HG03575 (cell line): ENCODE measurements at regions not wholly inside any gene's neighbourhood (a gene's known extent, or its start where the extent isn't known, plus 50 kb on each side); places are given as distances from the start of the nearest gene placed in this dataset.
A peak's percentile ranks its signal among the peaks of the same experiment; 100 is the strongest.
"Not testable (repeated sequence)": the region's sequence is repeated elsewhere in the genome, so short reads cannot be mapped to it uniquely, and the experiment has no call there.

Experiments used
- ATAC-seq: cut with Tn5 transposase; IDR thresholded peaks from one replicate; pipeline ENCODE4 v1.9.1; 2021; ENCODE audit not compliant: unreplicated experiment, insufficient number of reproducible peaks, low FRiP score; ENCODE audit errors: extremely low read depth

DNA sequence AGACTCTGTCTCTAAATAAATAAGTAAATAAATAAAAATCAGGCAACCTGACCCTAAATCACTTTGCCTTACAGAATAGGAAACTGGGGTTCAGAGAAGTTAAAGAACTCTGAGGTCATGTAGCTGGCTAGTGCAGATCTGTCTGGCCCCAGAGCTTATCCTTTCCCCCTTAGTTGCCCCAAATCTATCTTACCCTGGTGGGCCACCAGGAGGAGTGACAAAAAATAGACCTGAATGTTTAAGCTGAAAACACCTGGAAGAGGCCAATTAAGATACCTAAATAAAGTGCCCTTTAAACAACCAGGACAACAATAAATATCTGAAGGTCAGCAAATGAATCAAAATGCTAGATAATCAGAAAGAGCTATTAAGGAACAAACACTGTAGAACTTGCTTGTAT is 59.7 kb downstream of the TEX35 start:
- no peak for ATAC-seq

GRCh38 chr1:178573330-178573729 is 60.4 kb downstream of the TEX35 start:
- peak; percentile 55 for ATAC-seq

- ATAC-seq, result no peak
Measured at GRCh38 chr1:178574345-178574744, 61.4 kb downstream of the TEX35 start.

- no peak for ATAC-seq
Measured at GRCh38 chr1:178575611-178576361, 62.9 kb downstream of the TEX35 start.

- no peak for ATAC-seq
Measured at GRCh38 chr1:178576841-178577240, 63.9 kb downstream of the TEX35 start.

DNA sequence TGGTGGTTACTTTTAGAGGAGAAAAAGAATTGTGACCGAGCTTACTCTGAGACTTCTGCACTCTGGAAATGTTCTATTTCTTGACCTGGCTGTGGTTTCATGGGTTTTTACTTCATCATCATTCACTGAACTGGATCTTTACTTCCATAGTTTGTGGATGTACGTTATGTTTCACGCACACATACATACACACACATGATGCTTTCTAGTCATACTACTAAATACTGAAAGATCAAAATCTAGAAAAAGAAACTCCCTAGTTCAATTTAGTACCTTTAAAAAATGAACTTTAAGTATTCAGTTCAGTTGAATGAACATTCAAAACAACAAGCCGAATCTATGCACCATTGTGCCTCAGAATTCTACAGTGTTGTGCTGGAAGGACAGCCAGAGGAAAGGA is 65.0 kb downstream of the TEX35 start:
- no peak for ATAC-seq

DNA sequence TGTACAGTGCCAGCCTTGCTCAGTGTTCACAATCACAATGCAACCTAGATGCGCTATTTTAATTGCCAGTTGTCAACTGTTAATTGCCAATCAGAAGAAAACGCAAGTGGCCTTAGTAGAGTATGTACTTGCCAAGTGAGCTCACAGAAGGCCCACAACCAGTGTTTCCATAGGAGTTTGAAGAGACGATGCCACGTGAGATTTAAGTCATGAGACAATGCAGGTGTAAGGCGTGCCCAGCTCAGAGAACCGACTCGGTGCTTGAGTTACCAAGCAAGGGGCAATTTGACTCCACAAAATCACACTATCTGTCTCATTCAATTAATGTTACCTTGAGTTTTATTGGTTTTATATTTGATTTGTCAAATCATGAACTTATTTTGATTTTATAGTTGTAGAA is 65.6 kb downstream of the TEX35 start:
- ATAC-seq, result no peak

DNA sequence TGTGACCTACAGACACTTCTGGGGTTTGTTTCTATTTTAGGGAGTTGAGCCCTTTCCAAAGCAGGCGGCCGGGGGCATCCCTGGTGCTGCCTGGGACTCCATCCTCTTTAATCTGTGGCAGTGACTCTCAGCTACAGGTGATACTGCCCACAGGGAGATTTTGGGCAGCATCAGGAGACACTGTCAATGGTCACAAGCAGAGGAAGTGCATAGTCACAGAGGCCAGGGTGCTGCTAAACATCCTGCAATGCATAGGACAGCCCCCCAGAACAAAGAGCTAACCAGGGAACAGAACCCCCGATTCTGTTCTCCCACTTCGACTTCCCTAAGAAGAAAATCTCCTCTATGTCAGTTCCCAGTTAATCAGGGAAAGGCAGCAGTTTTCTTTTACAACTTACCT is 66.2 kb downstream of the TEX35 start:
- ATAC-seq, result no peak

DNA sequence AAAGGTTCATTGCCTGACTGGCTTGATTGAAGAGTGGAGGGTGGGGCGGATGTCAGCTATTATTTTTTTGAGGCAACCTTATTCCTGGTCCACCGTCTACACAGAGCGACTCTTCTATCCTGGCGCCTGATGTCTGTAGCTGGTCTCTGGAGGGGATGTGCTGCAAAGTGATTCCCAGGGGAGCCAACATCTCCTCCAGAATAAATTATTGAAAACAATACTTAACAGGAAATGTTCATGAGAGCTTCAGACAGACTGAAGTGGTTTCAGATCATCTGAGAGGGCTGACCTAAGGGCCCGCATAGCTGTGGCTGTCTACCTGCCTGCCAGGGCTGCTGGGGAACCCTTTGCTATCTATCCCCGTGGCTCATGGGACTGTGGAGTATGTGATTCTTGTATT is 66.7 kb downstream of the TEX35 start:
- ATAC-seq, result no peak

DNA sequence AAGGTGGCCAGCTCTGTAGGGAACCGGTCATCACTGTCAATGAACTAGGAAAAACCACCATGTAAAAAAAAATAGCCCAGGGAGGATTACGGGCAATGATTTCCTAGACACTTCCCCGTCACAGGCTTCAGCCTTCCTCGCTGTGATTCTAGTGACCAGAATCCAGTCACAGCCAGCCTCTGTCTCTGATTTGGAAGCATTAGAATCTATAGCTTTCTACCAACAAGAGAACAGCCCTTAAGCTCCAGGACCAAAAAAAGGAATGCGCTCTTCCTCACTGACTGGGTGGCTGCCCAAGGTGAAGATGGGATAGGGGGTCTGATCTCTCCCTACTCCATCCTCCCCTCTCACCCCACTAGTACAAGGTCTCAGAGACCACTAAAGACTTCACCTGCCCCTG is 67.2 kb downstream of the TEX35 start:
- ATAC-seq, result no peak

GRCh38 chr1:178580876-178581275 is 68.0 kb downstream of the TEX35 start:
- ATAC-seq, result no peak

GRCh38 chr1:178581351-178582303 is 68.7 kb downstream of the TEX35 start:
- peak; percentile 56 for ATAC-seq

GRCh38 chr1:178587096-178587495 is 74.2 kb downstream of the TEX35 start:
- no peak for ATAC-seq

GRCh38 chr1:178587975-178588374 is 75.1 kb downstream of the TEX35 start:
- no peak for ATAC-seq

GRCh38 chr1:178589042-178589441 is 76.1 kb downstream of the TEX35 start:
- not testable (repeated sequence) for ATAC-seq

DNA sequence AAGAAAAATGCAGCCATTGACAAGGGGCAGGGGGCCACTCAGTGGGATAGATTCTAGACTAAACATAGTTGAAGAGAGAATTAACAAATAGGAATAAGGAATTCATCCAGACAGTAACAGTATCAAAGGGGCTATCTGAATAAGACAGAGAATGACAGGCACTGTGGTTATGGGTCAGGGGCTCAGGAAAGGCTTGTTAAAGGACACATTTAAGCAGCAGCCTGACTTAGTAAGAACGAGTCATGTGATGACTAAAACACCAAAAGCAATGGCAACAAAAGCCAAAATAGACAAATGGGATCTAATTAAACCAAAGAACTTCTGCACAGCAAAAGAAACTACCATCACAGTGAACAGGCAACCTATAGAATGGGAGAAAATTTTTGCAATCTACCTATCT is 78.9 kb downstream of the TEX35 start:
- not testable (repeated sequence) for ATAC-seq

GRCh38 chr1:178593515-178593914 is 80.6 kb downstream of the TEX35 start:
- ATAC-seq, result no peak

DNA sequence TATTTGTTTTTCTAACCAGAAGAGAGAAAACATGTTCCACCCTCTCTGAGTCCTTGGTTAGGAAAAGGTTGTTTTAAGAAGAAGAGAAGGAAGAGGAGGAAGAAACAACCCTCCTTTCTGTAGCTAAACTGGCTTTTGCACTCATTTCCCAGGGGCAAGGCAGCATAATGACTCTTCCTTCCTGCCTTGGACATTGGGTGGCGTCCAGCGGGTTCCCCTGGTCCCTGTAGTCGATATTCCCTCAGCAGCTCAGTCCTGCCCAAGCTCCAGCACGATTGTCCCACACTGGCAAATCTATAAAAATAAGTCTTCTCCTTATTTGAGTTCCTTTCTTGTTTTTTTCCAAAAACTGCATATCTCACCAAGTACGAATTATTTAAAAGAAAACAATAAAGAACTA is 81.2 kb downstream of the TEX35 start:
- ATAC-seq, result no peak

DNA sequence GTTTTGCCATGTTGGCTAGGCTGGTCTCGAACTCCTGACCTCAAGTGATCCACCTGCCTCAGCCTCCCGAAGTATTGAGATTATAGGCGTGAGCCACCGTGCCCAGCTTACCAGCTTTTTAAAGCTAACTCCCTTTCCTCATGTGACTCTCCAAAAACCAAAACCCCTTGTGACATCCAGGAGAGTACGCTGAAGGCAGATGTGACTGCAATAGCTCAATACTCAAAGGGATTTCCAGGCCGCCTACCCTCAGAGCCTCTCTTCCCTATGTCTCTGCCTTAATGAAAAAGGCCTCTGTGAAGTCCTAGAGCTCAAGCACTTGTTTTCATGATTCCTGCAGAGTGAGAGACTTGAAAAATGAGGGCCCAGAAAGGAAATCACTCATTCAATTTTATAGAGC is 82.6 kb downstream of the TEX35 start:
- ATAC-seq, result no peak

DNA sequence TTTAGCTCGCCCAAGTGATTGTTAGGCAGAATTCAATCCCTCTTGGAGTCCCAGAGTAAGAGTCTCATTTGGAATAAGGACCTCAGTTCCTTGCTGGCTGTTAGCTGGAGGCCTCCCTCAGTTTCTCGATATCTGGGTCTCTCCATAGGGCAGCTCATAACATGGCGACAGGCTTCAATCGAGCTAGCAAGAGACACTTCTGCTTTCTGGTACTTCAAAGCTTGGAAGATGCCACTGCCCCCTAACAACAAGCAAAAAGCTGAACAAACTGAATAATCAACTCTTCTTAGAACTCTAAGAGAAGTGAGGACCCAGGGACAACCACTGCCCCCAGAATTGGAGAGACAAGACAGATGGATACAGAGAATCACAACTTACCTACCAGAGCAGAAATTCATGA is 86.2 kb downstream of the TEX35 start:
- ATAC-seq, result no peak
